ENCODE measurements at regions not wholly inside any gene's neighbourhood (a gene's known extent, or its start where the extent isn't known, plus 50 kb on each side); places are given as distances from the start of the nearest gene placed in this dataset.

DNA sequence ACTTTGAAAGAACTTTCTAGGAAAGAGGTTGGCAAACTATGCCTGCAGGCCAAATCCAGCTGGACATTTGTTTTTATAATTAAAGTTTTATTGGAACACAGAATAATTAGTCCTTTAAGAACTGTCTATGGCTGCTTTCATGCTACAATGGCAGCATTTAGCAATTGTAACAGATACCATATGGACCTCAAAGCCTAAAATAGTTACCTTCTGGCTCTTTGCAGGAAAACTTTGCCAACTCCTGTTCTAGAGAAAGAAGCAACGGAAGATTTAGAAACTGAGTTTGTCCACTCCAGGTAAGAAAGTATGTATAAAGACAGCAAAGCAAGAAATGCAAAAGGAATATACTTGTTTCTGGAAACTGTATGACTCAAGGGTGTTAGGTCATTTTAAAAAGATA is 281.7 kb upstream of the TRPM3 start:
- no peaks in the 10 kb centered on the region for H3K9me3 ChIP-seq (ENCODE audit: control insufficient read depth, insufficient read depth, low read length)
- TF ChIP-seq, protein P1, sequence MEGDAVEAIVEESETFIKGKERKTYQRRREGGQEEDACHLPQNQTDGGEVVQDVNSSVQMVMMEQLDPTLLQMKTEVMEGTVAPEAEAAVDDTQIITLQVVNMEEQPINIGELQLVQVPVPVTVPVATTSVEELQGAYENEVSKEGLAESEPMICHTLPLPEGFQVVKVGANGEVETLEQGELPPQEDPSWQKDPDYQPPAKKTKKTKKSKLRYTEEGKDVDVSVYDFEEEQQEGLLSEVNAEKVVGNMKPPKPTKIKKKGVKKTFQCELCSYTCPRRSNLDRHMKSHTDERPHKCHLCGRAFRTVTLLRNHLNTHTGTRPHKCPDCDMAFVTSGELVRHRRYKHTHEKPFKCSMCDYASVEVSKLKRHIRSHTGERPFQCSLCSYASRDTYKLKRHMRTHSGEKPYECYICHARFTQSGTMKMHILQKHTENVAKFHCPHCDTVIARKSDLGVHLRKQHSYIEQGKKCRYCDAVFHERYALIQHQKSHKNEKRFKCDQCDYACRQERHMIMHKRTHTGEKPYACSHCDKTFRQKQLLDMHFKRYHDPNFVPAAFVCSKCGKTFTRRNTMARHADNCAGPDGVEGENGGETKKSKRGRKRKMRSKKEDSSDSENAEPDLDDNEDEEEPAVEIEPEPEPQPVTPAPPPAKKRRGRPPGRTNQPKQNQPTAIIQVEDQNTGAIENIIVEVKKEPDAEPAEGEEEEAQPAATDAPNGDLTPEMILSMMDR (IDR thresholded peaks at IDR 0.05; ENCODE audit: low read depth, low read length), result no peak
- H3K27me3 ChIP-seq (ENCODE audit: control insufficient read depth, insufficient read depth, low read length), result no peaks in the 10 kb centered on the region
- no peak overlapping the region for H3K4me3 ChIP-seq (ENCODE audit: low read depth, low read length)
- CTCF ChIA-PET, result no interaction called here
- POLR2A ChIA-PET, result no interaction called here
- no peak for DNase-seq (ENCODE audit: low read depth, low spot score)
- H3K27ac ChIP-seq (ENCODE audit: low read depth, low read length), result no peak overlapping the region

DNA sequence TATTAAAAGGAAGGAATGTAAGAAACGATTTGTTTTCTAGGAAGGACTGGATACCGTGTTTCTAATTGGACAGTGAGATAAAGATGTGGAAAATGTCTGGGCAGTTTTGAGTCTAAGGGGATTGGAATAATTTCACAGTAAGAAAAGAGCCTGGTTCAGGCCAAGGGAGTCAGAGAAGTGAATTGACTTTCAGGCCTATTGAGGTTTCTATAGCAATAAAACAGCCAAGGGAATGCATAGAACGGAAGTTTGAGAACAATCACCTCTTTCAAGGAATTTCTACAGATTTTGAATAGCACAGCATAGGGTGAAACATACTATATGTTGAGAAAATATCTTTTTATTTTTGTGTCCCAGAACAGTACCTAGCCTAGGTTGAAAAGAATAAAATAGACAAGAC is 271.6 kb upstream of the TRPM3 start:
- no peaks in the 10 kb centered on the region for H3K27me3 ChIP-seq (ENCODE audit: control insufficient read depth, insufficient read depth, low read length)
- no peak overlapping the region for H3K4me3 ChIP-seq (ENCODE audit: low read depth, low read length)
- ChIA-PET POLR2A (no interaction called here), CTCF (no interaction called here)
- TF ChIP-seq, protein P1 (IDR thresholded peaks at IDR 0.05; ENCODE audit: low read depth, low read length), result no peak
- DNase-seq (ENCODE audit: low read depth, low spot score), result no peak
- no peaks in the 10 kb centered on the region for H3K9me3 ChIP-seq (ENCODE audit: control insufficient read depth, insufficient read depth, low read length)
- H3K27ac ChIP-seq (ENCODE audit: low read depth, low read length), result no peak overlapping the region

DNA sequence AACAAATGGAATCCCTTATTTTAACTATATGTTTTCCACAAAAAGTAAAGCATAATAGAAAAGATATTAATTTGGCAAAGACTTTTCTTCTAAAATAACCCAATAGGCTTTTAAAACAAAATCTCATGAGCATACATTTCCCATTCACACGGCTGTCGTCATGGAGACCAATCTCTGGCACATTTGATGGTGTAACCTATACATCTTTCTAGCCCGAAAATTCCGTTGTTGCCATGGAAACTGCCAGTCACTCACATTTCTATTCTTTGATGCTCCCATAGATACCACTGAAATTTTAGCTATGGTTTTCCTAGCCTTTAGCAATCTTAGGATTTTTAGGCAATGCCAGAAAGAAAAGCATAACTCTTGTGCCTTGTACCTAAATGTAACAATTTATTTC is 262.9 kb upstream of the TRPM3 start:
- no peaks in the 10 kb centered on the region for H3K27me3 ChIP-seq (ENCODE audit: control insufficient read depth, insufficient read depth, low read length)
- ChIA-PET POLR2A (no interaction called here), CTCF (no interaction called here)
- no peaks in the 10 kb centered on the region for H3K9me3 ChIP-seq (ENCODE audit: control insufficient read depth, insufficient read depth, low read length)
- TF ChIP-seq, protein P1 (IDR thresholded peaks at IDR 0.05; ENCODE audit: low read depth, low read length), result no peak
- H3K27ac ChIP-seq (ENCODE audit: low read depth, low read length), result no peak overlapping the region
- no peak overlapping the region for H3K4me3 ChIP-seq (ENCODE audit: low read depth, low read length)
- DNase-seq (ENCODE audit: low read depth, low spot score), result no peak

DNA sequence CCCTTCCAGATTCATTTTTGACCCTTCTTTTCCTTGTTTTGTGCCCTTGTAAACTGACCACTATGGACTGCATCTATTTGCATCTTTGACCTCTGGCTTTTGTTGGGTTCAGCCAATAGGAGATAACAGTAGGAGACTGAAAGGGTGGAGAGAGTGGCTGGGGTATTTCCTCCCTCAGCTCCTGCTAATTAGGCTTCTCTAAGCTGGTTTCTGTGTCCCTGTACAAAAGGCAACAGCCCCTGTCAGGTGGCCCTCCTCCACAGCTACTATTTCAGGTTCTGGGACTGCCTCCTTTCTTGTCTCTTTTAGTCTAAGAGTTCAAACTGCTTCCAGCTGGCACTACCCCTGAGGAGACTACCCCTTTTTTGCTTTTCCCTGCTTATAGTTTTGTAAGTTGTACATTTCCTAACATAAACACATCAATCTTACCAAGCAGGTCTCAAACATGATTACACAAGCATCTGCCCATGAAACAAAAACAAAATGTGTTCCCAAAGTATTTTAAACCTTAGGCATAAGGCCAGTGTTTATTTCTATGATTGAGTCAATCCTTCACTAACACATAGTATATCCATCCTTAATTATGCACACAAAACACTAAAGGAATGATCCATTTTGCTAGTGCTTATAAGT is 262.0 kb upstream of the TRPM3 start:
- POLR2A ChIA-PET, result no interaction called here
- no peaks in the 10 kb centered on the region for H3K27me3 ChIP-seq (ENCODE audit: control insufficient read depth, insufficient read depth, low read length)
- CTCF ChIA-PET, result no interaction called here
- no peak overlapping the region for H3K4me3 ChIP-seq (ENCODE audit: low read depth, low read length)
- no peaks in the 10 kb centered on the region for H3K9me3 ChIP-seq (ENCODE audit: control insufficient read depth, insufficient read depth, low read length)
- DNase-seq (ENCODE audit: low read depth, low spot score), result no peak
- no peak overlapping the region for H3K27ac ChIP-seq (ENCODE audit: low read depth, low read length)
- TF ChIP-seq, protein P1 (IDR thresholded peaks at IDR 0.05; ENCODE audit: low read depth, low read length), result no peak

DNA sequence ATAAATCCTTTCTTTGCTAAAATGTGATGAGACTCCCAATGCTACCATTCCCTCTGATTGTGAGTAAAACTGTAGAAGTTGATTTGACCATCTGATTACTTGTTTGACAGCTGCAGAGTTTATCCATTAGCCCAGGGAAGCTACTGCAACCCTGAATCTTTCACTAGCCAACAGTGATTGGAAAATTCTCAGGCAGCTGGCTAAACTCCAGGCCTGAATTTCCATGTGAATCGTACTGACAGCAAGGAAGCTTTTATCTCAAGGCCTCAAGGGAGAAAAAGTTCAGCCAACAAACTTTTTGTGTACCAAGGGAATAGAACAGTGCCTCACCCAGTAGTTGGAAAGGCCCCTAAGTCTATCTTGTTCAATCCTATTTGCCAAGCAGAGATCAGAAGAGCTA is 246.7 kb upstream of the TRPM3 start:
- Histone ChIP-seq H3K27me3 (ENCODE audit: control insufficient read depth, insufficient read depth, low read length) (no peaks in the 10 kb centered on the region), H3K9me3 (ENCODE audit: control insufficient read depth, insufficient read depth, low read length) (no peaks in the 10 kb centered on the region), H3K27ac (ENCODE audit: low read depth, low read length) (no peak overlapping the region), H3K4me3 (ENCODE audit: low read depth, low read length) (no peak overlapping the region)
- CTCF ChIA-PET, result no interaction called here
- DNase-seq (ENCODE audit: low read depth, low spot score), result no peak
- POLR2A ChIA-PET, result no interaction called here
- TF ChIP-seq, protein P1 (IDR thresholded peaks at IDR 0.05; ENCODE audit: low read depth, low read length), result no peak
